ENCODE measurements at regions not wholly inside any gene's neighbourhood (a gene's known extent, or its start where the extent isn't known, plus 50 kb on each side); places are given as distances from the start of the nearest gene placed in this dataset.
"Not testable (repeated sequence)": the region's sequence is repeated elsewhere in the genome, so short reads cannot be mapped to it uniquely, and the experiment has no call there.

- no peak for DNase-seq
Measured at GRCh38 chr6:19337101-19337500, 500.1 kb upstream of the ID4 start.

DNA sequence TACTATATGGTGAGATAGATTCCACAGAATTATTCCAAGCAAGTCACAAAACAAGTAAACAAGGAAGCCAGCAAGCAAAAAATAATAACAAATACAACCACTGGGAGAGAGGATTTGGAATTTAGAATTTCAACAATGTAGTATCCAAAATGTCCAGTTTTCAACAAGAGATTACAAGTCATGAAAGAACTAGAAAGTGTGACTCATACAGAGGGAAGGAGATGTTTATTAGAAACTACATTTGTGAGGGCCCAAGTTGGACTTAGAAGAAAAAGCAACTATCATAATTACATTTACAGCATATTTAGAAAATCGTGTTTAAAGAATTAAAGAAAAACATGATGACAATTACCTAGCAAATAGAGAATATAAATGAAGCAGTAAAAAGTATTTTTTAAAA, 494.6 kb upstream of the ID4 start:
- no peak for DNase-seq

DNA sequence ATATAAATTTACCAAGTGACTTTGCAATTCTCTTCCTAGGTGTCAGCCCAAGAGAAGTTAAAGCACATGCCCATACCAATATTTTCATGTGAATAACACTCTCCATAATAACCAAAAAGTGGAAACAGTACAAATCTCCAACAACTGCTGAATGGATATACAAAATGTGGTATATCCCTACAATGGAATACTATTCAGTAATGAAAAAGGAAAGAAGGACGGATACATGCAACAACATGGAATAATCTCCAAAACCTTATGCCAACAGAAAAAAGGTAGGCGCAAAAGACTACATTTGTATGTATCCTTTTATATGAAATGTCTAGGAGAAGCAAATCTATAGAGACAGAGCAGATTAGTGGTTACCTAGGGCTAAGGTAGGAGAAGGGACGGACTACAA, 487.7 kb upstream of the ID4 start:
- no peak for DNase-seq

DNA sequence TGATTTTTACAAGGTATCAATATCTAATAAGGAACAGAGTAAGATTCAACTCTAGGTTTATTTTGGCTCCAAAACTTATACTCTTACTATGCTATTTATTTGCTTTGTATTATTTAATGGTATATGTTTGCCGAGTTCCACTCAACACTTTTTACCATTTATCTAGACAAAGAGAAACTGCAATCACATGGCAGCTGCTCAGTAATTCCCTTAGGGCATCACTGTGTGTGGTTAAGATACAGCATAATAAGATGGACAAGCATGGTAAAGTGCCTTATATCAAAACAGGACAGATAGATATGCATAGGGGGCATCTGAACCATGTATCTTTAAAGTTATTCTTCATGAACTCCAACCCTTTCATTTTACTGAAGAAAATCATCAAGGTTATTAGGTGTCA, 483.0 kb upstream of the ID4 start:
- DNase-seq, result no peak

DNA sequence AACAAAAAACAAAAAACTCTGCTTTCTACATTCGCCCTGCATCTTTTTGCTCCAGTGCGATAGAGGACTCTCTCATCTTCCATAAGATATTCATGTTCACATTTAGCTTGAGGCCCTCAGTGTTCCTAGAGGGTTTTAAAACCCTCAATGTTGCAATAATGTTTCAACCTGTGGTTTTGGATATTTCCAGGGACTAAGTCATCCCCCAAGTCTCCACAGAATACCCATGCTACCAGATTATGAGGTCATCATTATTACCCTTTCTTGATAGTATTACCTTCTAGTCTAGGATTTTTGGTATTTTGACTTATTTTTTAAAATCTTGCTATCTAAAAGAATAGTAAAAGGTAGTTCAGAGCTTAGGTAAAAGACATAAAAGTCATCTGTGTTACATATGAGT, 480.5 kb upstream of the ID4 start:
- no peak for DNase-seq

- DNase-seq, result no peak
Measured at GRCh38 chr6:19362396-19362795, 474.8 kb upstream of the ID4 start.

GRCh38 chr6:19368511-19368910, 468.7 kb upstream of the ID4 start:
- DNase-seq, result no peak

DNA sequence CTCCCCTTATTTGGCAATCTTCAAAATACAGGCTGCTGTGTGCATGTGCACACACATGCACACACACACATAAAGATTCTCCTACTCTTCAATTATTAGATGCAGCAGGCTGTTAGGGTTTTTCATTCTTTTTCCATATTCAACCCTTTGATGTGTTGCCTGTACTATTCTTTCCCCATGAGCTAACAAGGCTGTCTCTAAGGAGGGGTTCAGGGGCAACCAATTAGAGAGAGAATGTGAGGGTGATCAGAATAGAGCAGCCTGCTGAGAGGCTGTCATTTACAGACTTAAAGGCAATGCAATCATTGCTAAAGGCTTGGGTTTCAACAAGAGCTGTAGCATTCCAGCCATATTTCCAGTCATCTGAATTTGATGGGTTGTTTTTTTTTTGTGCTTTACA, 467.4 kb upstream of the ID4 start:
- no peak for DNase-seq

GRCh38 chr6:19370831-19371230, 466.3 kb upstream of the ID4 start:
- DNase-seq, result no peak

DNA sequence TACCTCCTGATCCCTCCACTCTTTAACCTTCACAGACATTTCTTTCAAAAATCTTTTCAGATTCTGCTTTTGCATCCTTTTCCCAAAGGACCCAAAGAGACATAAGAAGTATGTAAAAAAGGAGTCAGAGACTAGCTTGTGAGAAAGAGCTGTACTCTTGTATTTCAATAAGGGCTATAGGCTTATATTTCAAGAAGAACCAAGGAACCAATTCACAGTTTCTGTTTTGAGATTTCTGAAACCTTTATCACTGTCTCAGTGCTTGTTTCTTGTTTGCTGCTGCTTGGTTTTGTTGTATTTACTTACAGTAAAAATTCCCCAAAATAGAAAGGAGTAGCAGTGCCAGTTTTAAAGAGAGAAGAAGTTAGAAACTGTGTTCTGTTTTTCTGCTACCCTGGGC, 461.6 kb upstream of the ID4 start:
- DNase-seq, result no peak

GRCh38 chr6:19377722-19378121, 459.4 kb upstream of the ID4 start:
- no peak for DNase-seq

GRCh38 chr6:19380293-19380692, 456.9 kb upstream of the ID4 start:
- no peak for DNase-seq

GRCh38 chr6:19382676-19383075, 454.5 kb upstream of the ID4 start:
- DNase-seq, result no peak

DNA sequence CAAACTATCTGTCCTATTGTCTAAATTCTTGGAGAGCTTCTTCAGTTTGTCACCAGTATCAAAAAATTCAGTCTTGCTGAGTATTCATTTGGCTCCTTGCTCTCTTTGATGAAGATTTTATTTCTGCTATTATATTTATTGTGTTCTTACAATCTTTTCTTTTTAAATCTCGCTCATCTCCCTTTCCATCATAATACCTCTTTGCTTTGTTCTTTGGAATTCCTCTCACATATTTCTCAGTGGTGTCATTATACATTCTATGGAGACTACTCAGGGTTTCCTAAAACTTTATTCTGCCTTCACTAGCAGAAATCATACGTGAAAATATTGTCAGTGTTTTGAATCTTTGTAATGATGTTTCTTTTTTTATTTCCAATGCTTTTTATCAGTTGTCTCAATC, 445.2 kb upstream of the ID4 start:
- no peak for DNase-seq

GRCh38 chr6:19394051-19394450, 443.1 kb upstream of the ID4 start:
- no peak for DNase-seq

- DNase-seq, result no peak
Measured at GRCh38 chr6:19394687-19395086, 442.5 kb upstream of the ID4 start.

DNA sequence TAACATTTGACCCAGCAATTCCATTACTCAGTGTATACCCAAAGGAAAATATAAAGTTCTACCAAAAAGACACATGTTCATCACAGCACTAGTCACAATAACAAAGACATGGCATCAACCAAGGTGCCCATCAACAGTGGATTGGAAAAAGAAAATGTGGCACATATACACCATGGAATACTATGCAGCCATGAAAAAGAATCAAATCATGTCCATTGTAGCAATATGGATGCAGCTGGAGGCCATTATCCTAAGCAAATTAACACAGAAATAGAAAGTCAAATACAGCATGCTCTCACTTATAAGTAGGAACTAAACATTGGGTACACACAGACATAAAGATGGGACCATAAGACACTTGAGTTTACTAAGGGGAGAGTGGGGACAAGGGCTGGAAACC, 441.9 kb upstream of the ID4 start:
- DNase-seq, result no peak

GRCh38 chr6:19399406-19399805, 437.8 kb upstream of the ID4 start:
- no peak for DNase-seq

DNA sequence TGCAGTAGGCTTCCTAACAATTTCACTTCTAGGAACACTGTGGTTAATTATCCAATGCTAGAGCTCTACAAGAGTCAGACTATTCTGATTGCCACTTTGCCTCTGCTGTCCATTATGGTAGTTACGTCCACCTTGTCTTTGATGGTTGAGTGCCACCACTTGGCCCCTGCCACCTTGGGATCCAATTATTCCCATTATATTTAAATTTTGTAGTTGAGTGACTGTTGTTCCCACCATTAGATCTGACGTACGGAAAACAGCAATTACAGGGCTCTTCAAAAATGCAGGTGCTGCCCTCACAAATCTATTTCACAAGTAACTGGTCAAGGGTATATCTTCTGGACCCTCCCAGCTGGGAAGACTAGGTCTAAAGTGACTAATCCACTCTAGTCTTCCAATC, 432.3 kb upstream of the ID4 start:
- not testable (repeated sequence) for DNase-seq

GRCh38 chr6:19408331-19408730, 428.8 kb upstream of the ID4 start:
- DNase-seq, result no peak

DNA sequence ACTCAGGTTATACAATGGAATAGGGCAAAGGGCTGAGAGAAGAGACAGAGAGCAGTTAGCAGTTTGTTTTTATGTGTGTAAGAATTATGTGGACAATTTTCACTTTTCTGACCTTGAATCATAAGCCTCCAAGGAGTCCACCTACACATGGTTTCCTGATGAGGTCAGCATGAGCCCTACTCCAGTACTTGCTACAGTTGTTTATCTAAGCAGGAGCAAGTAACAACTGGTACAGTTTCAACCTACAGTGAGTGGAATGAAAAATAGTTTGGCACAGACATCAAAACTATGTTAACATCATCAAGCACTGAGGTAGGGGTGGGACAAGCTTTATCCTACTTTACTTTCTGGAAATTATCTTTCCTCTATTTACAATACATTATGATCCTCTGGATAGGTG, 426.7 kb upstream of the ID4 start:
- no peak for DNase-seq

- no peak for DNase-seq
Measured at GRCh38 chr6:19413323-19413722, 423.8 kb upstream of the ID4 start.

GRCh38 chr6:19415605-19416326, 421.4 kb upstream of the ID4 start:
- DNase-seq, result no peak

DNA sequence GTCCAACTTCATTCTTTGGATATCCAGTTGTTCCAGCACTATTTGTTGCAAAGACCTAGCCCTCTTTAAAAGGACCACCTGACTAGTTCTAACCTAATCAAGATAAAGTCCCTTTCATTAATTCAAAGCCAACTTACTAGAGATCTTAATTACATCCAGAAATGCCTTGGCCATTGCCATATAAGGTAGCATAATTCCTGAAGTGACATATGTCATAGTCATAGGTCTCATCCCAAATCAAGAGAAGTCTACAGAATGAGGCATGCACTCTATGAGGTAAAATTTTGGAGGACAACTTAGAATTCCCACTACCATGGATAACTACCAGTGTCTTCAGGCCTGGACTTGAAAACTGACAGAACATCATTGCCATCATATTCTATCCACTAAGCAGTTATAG, 420.4 kb upstream of the ID4 start:
- no peak for DNase-seq

DNA sequence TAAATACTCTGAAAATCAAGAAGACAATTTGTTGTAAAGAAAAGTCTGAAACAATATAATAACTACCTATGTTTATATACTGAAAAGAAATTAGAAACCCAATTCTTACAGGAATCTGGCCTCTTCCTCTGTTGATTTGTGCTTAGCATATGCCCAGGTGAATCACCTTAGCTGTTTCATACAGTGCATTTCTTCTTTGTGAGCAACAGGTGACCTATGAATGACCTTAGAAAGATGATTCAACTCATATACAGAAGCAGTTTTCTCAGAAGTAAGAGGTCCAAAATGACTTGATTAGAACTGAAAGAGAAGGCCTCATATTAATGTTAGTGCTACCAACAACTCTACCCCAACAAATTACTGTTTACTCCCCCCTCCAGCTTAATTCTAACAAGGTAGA, 419.5 kb upstream of the ID4 start:
- DNase-seq, result no peak

DNA sequence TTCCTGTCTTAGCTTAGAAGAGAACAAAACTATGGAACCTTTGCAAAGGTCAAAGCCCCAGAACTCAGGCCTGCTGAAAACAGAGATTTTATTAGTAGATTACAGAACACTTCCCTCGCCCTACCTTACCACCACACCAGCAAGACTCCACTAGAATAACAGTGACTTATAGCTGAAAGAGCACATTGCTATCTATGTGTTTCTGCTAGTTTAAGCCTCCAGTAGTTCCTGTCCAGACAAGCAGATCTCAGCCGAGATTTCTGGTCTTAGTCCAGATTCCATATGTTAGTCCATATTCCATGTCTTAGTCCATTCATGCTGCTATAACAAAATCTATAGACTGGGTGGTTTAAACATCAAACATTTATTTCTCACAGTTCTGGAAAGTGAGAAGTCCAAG, 412.3 kb upstream of the ID4 start:
- no peak for DNase-seq
